Retinal pigment epithelial cell (primary cell): ENCODE measurements at regions not wholly inside any gene's neighbourhood (a gene's known extent, or its start where the extent isn't known, plus 50 kb on each side); places are given as distances from the start of the nearest gene placed in this dataset.
A peak's percentile ranks its signal among the peaks of the same experiment; 100 is the strongest.
"Not testable (repeated sequence)": the region's sequence is repeated elsewhere in the genome, so short reads cannot be mapped to it uniquely, and the experiment has no call there.

ENCODE experiments used
- DNase-seq: peaks from one replicate; pipeline ENCODE4 v3.0.0-alpha.2; 2010; ENCODE audit warnings: low read depth
- H3K4me3 ChIP-seq: 2 replicates; pipeline ENCODE4 v1.5.1; 2011; ENCODE audit warnings: mild to moderate bottlenecking, low read length, control low read depth, moderate library complexity
- TF ChIP-seq, protein P1 (sequence below): conservative IDR thresholded peaks from 2 replicates; pipeline ENCODE4 v1.5.1; 2011; ENCODE audit warnings: low read depth, low read length, control low read depth, inconsistent platforms

DNA sequence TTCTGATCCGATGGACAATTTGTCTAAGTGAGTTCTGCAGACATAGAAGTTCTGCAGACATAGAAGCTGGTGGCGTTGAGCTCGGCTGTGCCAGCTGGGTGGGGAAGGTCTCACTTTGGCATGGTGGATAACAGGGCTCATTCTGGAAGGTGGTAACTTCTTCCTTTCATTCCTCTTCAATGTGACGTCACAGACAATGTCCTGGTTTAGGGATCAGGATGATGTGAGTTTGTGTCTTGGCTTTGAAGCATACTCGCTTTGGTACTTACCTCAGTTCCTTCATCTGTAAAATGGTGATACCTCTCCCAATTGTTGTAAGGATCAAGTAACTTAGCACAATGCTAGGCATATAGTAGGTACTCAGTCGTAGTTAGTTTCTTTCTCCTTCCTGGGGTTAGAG is 408.8 kb upstream of the ASIC2 start:
- DNase-seq: no peak
- TF ChIP-seq, protein P1, sequence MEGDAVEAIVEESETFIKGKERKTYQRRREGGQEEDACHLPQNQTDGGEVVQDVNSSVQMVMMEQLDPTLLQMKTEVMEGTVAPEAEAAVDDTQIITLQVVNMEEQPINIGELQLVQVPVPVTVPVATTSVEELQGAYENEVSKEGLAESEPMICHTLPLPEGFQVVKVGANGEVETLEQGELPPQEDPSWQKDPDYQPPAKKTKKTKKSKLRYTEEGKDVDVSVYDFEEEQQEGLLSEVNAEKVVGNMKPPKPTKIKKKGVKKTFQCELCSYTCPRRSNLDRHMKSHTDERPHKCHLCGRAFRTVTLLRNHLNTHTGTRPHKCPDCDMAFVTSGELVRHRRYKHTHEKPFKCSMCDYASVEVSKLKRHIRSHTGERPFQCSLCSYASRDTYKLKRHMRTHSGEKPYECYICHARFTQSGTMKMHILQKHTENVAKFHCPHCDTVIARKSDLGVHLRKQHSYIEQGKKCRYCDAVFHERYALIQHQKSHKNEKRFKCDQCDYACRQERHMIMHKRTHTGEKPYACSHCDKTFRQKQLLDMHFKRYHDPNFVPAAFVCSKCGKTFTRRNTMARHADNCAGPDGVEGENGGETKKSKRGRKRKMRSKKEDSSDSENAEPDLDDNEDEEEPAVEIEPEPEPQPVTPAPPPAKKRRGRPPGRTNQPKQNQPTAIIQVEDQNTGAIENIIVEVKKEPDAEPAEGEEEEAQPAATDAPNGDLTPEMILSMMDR: no peak
- no peak overlapping the region for H3K4me3 ChIP-seq

GRCh38 chr17:33704856-33705255 is 411.8 kb upstream of the ASIC2 start:
- no peak for DNase-seq
- H3K4me3 ChIP-seq: no peak overlapping the region

DNA sequence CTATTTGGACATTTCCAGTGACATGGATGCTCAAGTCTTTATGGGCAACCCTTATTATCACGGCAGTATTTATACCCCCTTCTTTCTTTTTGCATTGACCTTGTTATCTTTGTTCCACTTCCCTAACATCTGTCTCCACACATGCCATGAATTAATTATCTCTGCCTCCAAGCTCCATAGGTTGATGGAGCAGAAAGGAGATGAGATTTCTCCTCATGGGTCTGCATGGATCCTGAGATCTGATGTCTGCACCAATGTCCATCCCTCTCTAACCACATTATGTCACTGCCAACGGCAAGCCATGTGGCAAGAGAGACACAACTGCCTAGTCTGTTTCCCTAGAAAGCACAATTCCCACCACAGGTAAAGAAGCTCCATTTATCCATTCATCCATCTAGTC is 416.8 kb upstream of the ASIC2 start:
- DNase-seq: no peak
- TF ChIP-seq, protein P1: no peak
- H3K4me3 ChIP-seq: no peak overlapping the region

More at GRCh38 chr17:33704856-33705255, 411.8 kb upstream of the ASIC2 start:
- TF ChIP-seq, protein P1: no peak

DNA sequence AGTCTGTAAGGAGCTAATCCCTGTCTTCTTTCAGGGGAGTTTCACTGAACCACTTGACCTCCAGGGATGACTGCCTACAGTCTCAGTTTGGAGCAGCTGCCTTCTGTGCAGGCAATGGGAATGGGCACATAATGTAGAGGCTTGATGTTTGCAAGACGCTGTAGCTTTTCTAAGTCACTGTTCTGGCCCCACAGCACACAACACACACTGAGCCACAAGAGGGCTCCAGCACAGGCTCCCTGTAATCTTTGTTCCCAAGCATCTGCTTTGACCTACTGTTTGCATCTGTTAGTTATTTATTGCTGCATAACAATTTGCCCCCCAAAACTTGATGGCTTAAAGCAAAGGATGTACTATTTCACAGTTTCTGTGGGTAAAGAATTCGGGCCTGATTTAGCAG is 419.0 kb upstream of the ASIC2 start:
- DNase-seq: no peak
- H3K4me3 ChIP-seq: no peak overlapping the region
- TF ChIP-seq, protein P1: no peak

- TF ChIP-seq, protein P1: no peak
- DNase-seq: no peak
These were observed 423.9 kb upstream of the ASIC2 start for GRCh38 chr17:33716957-33717356.

GRCh38 chr17:33723736-33724135 is 430.6 kb upstream of the ASIC2 start:
- DNase-seq, H3K4me3 ChIP-seq: not testable (repeated sequence)

More at GRCh38 chr17:33716957-33717356, 423.9 kb upstream of the ASIC2 start:
- H3K4me3 ChIP-seq: no peak overlapping the region

DNA sequence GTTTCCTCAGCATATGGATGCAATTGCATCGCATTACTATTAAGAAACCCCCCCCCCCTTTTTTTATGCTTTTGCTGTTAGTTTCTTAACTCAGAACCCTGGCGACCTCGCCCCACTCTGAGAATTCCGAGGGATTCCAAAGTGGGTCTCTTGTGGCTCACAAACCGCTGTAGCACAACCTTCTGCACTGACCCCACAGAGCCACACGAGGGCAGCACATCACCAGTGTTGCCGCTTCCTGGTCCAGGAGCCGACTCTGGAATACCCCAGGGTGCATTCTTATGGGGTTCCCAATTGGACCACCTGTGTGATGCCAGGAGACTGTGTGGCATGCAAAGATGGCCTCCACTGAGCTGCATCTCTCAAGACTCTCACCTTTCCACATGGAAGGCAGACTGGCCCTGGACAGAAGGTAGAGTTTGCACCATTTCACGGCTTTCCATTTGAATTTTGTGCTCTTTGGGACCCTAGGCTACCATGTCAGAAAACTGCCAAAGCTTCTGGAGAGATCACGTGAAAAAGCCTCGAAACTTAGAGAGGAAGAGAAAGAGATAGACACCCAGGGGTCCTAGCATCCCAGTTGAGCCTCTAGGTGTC is 432.7 kb upstream of the ASIC2 start:
- TF ChIP-seq, protein P1: peak; percentile 80
- DNase-seq: no peak

More for the DNA sequence above, 432.7 kb upstream of the ASIC2 start:
- no peak overlapping the region for H3K4me3 ChIP-seq
